ENCODE measurements at regions not wholly inside any gene's neighbourhood (a gene's known extent, or its start where the extent isn't known, plus 50 kb on each side); places are given as distances from the start of the nearest gene placed in this dataset.

- DNase-seq, result no peak
- TF ChIP-seq CTCF (IDR thresholded peaks at IDR 0.05), result no peak
- Histone ChIP-seq H3K9me3 (peaks cover 0 to 29% (median 9%) of the 10 kb centered on the region in 11 donors), H3K27ac (no peak overlapping the region), H3K4me3 (no peak overlapping the region), H3K4me1 (no peaks in the 10 kb centered on the region), H3K27me3 (no peaks in the 10 kb centered on the region), H3K36me3 (no peaks in the 10 kb centered on the region)
- intact Hi-C loops (cut with DNase I), result no loop called here
- ATAC-seq, result no peak
- WGBS, 2 donors, result 74 to 80% methylated on average over 2 of the region's 2 CpGs
Observed at GRCh38 chr7:12995912-12996469, 308.6 kb downstream of the ARL4A start.

- H3K4me3 ChIP-seq, result no peak overlapping the region
- WGBS, 2 donors, result 91 to 94% methylated on average over 1 of the region's 1 CpG
Observed at GRCh38 chr7:13007331-13007730, 319.9 kb downstream of the ARL4A start.

GRCh38 chr7:13009517-13009916 is 322.1 kb downstream of the ARL4A start:
- Histone ChIP-seq H3K9me3 (no peaks in the 10 kb centered on the region), H3K4me1 (no peaks in the 10 kb centered on the region), H3K4me3 (no peak overlapping the region), H3K36me3 (no peaks in the 10 kb centered on the region), H3K27ac (no peak overlapping the region), H3K27me3 (no peaks in the 10 kb centered on the region)
- whole genome bisulfite sequencing, 2 donors, result 98 to 99% methylated on average over 3 of the region's 3 CpGs
- no peak for TF ChIP-seq CTCF (IDR thresholded peaks at IDR 0.05)
- DNase-seq, result no peak
- no peak for ATAC-seq
- intact Hi-C loops (cut with DNase I), result no loop called here

More at GRCh38 chr7:13007331-13007730, 319.9 kb downstream of the ARL4A start:
- ATAC-seq, result no peak
- DNase-seq, result no peak
- Histone ChIP-seq H3K4me1 (no peaks in the 10 kb centered on the region), H3K27me3 (no peaks in the 10 kb centered on the region), H3K9me3 (peaks cover 0 to 8% (median 0%) of the 10 kb centered on the region in 11 donors), H3K27ac (no peak overlapping the region), H3K36me3 (no peaks in the 10 kb centered on the region)
- intact Hi-C loops (cut with DNase I), result no loop called here
- no peak for TF ChIP-seq CTCF (IDR thresholded peaks at IDR 0.05)

- WGBS, 2 donors, result 75 to 79% methylated on average over 2 of the region's 2 CpGs
- no peaks in the 10 kb centered on the region for H3K36me3 ChIP-seq
- no peak overlapping the region for H3K4me3 ChIP-seq
- ATAC-seq, result no peak
- no peak for TF ChIP-seq CTCF (IDR thresholded peaks at IDR 0.05)
- peaks cover 0 to 8% (median 0%) of the 10 kb centered on the region in 9 donors for H3K4me1 ChIP-seq
- H3K27ac ChIP-seq, result no peak overlapping the region
- intact Hi-C loops (cut with DNase I), result no loop called here
- no peaks in the 10 kb centered on the region for H3K27me3 ChIP-seq
- H3K9me3 ChIP-seq, result no peaks in the 10 kb centered on the region
- DNase-seq, result no peak
Observed at GRCh38 chr7:13014011-13014410, 326.6 kb downstream of the ARL4A start.

Measured in heart right ventricle (tissue), 16 donors.